ENCODE measurements at regions not wholly inside any gene's neighbourhood (a gene's known extent, or its start where the extent isn't known, plus 50 kb on each side); places are given as distances from the start of the nearest gene placed in this dataset.

GRCh38 chr1:4046836-4047461, 146.9 kb upstream of the C1orf174 start:
- Histone ChIP-seq H3K27me3 (peaks cover 55% of the 10 kb centered on the region), H3K4me3 (no peak overlapping the region), H3K27ac (no peak overlapping the region), H3K4me1 (no peaks in the 10 kb centered on the region), H3K9me3 (no peaks in the 10 kb centered on the region), H3K36me3 (no peaks in the 10 kb centered on the region)
- ATAC-seq = no peak
- WGBS, 2 donors (ENCODE audit: low coverage in 1 of 2) = 44 to 45% methylated on average over 2 to 4 of the region's 5 CpGs
- TF ChIP-seq EP300 (IDR thresholded peaks at IDR 0.05) (no peak), POLR2AphosphoS5 (IDR thresholded peaks at IDR 0.05) (no peak), CTCF (IDR thresholded peaks at IDR 0.05) (no peak), POLR2A (IDR thresholded peaks at IDR 0.05) (no peak)

- WGBS, 2 donors (ENCODE audit: low coverage in 1 of 2) = 30 to 54% methylated on average over 2 of the region's 7 CpGs
- no peaks in the 10 kb centered on the region for H3K36me3 ChIP-seq
- no peak for ATAC-seq
- TF ChIP-seq CTCF (IDR thresholded peaks at IDR 0.05) (no peak), EP300 (IDR thresholded peaks at IDR 0.05) (no peak), POLR2A (IDR thresholded peaks at IDR 0.05) (no peak), POLR2AphosphoS5 (IDR thresholded peaks at IDR 0.05) (no peak)
- no peak overlapping the region for H3K4me3 ChIP-seq
- H3K9me3 ChIP-seq = no peaks in the 10 kb centered on the region
- H3K4me1 ChIP-seq = no peaks in the 10 kb centered on the region
- H3K27ac ChIP-seq = no peak overlapping the region
- H3K27me3 ChIP-seq = peaks cover 59% of the 10 kb centered on the region
Observed at GRCh38 chr1:4047666-4048065, 147.6 kb upstream of the C1orf174 start.

- Histone ChIP-seq H3K9me3 (no peaks in the 10 kb centered on the region), H3K27ac (no peak overlapping the region), H3K4me1 (no peaks in the 10 kb centered on the region), H3K36me3 (no peaks in the 10 kb centered on the region), H3K4me3 (no peak overlapping the region), H3K27me3 (peaks cover 63% of the 10 kb centered on the region)
- ATAC-seq = no peak
- TF ChIP-seq CTCF (IDR thresholded peaks at IDR 0.05) (no peak), POLR2A (IDR thresholded peaks at IDR 0.05) (no peak), EP300 (IDR thresholded peaks at IDR 0.05) (no peak), POLR2AphosphoS5 (IDR thresholded peaks at IDR 0.05) (no peak)
- 0% methylated on average over 1 of the region's 14 CpGs; no CpG with 5 or more reads in 1 of the 2 donors for WGBS, 2 donors (ENCODE audit: low coverage in 1 of 2)
Observed at GRCh38 chr1:4048076-4048475, 148.0 kb upstream of the C1orf174 start.

- peaks cover 71% of the 10 kb centered on the region for H3K27me3 ChIP-seq
- no peak overlapping the region for H3K4me3 ChIP-seq
- no peak for TF ChIP-seq POLR2AphosphoS5 (IDR thresholded peaks at IDR 0.05)
- TF ChIP-seq CTCF (IDR thresholded peaks at IDR 0.05) = no peak
- TF ChIP-seq EP300 (IDR thresholded peaks at IDR 0.05) = no peak
- no peak for TF ChIP-seq POLR2A (IDR thresholded peaks at IDR 0.05)
- H3K27ac ChIP-seq = no peak overlapping the region
- H3K4me1 ChIP-seq = no peaks in the 10 kb centered on the region
- H3K36me3 ChIP-seq = no peaks in the 10 kb centered on the region
- WGBS, 2 donors (ENCODE audit: low coverage in 1 of 2) = 62 to 88% methylated on average over 7 to 8 of the region's 9 CpGs
- no peak for ATAC-seq
- no peaks in the 10 kb centered on the region for H3K9me3 ChIP-seq
Observed at GRCh38 chr1:4048921-4049320, 148.8 kb upstream of the C1orf174 start.

GRCh38 chr1:4050998-4051397, 150.9 kb upstream of the C1orf174 start:
- H3K4me1 ChIP-seq = no peaks in the 10 kb centered on the region
- H3K4me3 ChIP-seq = no peak overlapping the region
- no peaks in the 10 kb centered on the region for H3K9me3 ChIP-seq
- no peak overlapping the region for H3K27ac ChIP-seq
- no peak for TF ChIP-seq POLR2A (IDR thresholded peaks at IDR 0.05)
- TF ChIP-seq CTCF (IDR thresholded peaks at IDR 0.05) = no peak
- TF ChIP-seq EP300 (IDR thresholded peaks at IDR 0.05) = no peak
- TF ChIP-seq POLR2AphosphoS5 (IDR thresholded peaks at IDR 0.05) = no peak
- no peak for ATAC-seq
- H3K27me3 ChIP-seq = peaks cover 89% of the 10 kb centered on the region
- no peaks in the 10 kb centered on the region for H3K36me3 ChIP-seq
- 40 to 88% methylated on average over 1 to 9 of the region's 12 CpGs for WGBS, 2 donors (ENCODE audit: low coverage in 1 of 2)
